Ureter (tissue), 1 donor: ENCODE measurements at regions not wholly inside any gene's neighbourhood (a gene's known extent, or its start where the extent isn't known, plus 50 kb on each side); places are given as distances from the start of the nearest gene placed in this dataset.

Experiments
- DNase-seq: peaks from one replicate; pipeline ENCODE4 v3.0.0-alpha.2; 2020; ENCODE audit warnings: low spot score
- donor health status: DM: yes; HTN: yes; CAD: no.

DNA sequence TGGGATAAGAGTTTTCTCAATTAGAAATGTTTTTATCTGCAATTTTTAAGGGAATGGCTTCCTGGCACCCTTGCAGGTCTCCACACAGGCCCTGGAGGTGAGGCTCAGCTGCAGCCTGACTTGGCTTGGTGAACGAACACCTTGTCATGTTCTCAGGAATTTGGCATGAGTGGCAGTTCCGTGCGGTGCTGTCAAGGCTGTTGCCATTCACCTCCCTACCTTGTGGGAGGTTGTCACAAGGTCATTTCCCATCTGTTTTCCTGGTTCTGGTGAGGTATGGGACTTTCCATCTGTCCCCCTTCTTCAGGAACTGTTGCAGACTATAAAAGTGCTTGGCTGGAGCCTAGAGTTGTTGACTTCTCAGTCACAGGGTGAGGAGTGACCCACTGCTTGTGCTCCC lies 82.9 kb downstream of the ELOVL4 start:
- no peak for DNase-seq

GRCh38 chr6:79864001-79864400 lies 83.4 kb downstream of the ELOVL4 start:
- DNase-seq, result no peak

DNA sequence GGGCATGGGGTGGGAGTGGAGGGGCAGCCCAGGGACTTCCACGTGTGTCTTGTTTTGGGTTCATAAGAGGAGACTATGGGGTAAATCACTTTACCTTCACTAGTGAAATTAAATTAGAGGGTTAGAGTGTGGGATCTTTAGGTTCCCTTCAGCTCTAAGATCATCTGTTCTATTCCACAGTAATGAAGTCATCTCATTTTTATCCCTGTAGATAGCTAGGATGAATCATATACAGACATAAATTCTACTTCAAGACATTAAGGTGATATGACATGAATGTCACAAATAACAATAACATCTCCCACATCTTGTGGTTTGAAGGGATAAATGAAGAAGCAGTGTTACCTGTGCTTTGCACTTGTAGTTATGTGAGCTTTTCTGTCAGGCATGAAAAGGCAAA lies 83.8 kb downstream of the ELOVL4 start:
- DNase-seq, result no peak

DNA sequence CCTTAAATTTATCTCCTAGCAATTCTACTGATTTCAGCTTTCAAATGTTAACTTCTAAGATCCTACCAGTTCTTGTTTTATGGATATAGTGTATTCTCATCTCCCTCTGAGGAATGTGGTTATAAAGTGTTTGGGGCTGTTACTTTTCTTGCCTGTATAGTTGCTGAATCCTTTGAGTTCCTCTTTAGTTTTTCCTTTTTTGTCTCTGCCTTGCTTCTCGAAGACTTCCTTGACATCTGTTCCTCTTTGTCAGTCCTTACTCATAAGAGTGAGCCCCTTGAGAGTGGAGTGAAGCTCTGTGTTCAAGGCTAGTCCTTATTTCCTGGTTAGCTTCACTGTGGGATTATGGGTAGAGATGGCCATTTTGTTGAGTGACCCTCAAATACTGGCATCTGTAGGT lies 84.6 kb downstream of the ELOVL4 start:
- no peak for DNase-seq

DNA sequence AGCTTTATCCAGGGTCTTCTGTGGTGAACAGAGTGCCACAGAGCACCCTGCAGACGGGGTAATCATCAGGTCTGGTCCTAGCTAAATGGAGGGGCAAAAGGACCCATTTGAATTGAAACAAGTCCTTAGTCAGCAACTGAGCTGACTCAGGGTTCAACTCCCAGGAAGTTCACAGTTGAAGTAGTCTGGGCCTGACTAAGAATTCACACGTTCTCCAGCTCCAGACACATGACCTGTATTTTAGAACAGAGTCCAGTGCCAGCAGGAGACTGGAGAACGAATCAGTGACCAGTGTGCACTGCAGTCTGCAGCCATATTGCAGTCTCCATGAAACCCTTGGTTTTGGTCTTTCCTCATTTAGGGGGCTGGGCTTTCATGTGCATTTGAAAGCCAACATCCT lies 85.2 kb downstream of the ELOVL4 start:
- no peak for DNase-seq

DNA sequence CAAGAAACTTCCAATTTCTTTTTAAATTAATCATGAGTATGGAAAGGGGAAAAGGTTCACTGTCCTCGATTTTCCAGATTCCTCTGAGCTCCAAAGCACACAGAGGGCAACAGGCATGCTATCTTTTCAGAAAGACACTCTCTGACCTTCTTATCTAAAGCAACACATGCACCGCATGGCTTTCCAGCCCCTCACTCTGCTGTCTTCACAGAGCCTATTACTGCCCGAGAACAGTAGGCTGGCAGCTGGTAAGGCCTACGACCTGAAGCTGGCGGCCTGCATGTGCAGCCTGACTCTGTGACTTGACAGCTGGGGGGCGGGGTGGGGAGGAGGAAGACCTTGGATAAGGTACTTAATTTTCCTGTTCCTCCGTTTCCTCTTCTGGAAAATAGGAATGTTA lies 86.3 kb downstream of the ELOVL4 start:
- DNase-seq, result no peak

- DNase-seq, result no peak
These were observed 99.9 kb downstream of the ELOVL4 start for GRCh38 chr6:79847426-79847825.

- DNase-seq, result no peak
These were observed 104.8 kb downstream of the ELOVL4 start for GRCh38 chr6:79842376-79843040.

DNA sequence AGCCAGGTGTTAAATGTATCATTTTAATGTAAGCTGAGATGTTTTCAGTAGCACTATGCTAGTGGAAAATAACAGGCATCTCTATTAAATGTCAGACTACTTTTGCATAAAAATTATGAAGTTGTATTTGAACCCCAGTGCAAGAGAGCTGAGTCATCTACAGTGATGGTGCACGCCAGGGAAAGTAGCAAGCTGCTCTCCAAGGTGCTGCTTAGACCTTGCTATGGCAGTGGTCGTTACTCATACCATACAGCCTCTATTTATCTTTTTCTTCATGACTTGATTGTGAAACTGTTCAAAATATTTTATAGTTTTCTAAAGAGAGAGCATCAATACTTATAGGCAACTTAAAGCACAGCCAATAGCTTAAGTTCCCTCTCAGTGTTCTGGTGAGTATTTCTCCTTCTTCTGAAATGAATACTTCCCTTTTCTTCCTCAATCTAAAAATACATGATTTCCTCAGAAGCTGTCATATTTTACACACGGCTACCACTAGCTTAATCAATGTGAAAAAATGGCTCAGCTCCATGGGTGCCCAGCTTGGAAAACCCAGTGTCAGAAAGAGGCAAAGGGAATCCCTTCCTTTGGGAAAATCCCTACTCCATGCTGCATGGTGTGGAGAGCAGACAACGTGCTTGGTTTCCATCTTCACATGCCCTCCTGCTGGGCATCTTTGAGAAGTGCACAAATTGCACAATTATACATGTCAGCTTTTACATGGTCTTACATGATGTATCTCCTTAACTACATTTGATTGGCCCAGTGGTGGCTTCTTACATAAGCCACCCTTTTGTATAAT lies 105.6 kb downstream of the ELOVL4 start:
- DNase-seq, result no peak

DNA sequence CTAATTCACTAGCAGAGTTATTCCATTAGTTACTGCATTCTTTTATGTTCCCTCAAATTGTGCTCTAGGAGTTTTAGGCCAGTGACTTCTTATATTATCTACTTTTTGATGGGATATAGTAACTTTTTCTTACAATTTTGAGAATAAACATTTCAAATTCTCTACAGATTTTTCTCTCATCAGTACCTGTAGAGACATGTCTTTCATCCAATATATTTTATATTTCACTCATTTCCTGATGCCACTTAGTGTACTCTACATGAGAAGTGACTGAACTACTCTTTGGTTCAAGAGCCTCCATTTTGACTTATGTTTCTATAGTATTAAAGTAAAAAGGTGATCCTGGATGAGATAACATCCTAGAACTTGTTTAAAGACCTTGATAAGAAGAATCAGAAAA lies 108.5 kb downstream of the ELOVL4 start:
- no peak for DNase-seq

DNA sequence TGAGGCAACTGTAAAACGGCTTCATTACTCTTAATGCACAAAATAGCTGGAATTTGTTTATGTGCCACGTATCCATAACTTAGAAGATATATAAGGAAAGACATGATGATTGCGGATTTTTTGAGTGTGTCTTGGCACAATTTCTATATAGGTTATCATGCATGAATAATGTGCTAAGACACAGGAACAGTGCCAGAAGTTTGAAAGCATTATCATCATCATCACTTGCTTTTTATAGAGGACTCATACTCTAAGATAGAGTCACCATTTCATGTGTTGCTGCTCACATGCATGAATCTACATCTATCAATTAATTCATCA lies 113.4 kb downstream of the ELOVL4 start:
- no peak for DNase-seq

DNA sequence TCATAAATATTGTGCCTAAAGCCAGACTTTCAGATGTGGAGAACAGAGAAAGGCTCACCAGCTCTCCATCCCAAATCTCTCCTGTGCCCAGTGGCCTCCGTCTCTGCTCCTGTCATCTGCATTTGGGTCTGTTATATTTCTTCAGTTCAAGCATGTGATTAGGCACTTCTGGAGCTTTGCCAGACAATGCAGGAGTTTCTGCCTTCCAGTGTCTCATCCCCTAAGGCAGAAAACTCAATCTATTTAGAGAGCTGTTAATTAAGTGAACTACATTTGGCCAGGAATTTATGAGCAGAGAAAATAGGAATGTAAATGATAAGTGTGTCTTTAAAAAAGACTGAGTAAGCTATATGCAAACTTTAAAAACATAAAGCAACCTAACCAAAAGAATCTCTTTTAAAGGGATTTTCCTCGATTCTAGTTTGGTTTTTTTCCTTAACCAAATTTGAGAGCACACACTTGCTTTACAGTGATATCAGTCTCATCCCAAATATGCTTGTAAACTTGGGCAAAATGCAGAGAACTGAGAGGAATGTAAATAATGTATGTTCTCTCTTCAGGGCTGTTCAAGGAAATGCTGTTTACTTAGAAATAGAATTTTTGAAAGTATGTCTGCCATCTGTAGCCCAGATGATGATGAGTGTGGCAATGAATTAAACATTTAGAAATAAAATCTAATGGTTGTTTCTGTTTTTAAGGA lies 113.9 kb downstream of the ELOVL4 start:
- DNase-seq, result no peak

GRCh38 chr6:79832723-79833122 lies 114.6 kb downstream of the ELOVL4 start:
- no peak for DNase-seq

DNA sequence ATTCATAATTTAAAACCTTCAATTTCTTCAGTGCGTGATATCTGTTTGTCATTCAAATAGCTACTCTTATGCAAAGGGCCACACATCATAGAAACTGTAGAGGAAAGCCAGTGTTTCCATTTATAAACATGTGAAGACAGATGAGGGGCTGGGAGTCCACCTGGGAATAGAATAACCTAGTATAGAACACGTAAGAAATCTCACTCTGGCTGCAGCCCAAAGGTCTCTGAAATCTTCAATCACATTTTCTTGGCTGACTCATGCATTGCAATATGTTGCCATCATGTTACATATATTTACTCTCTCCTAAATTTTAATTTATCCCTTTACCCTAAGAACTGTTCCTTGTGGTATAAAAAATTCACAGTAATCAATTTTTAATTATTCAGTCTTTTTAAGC lies 123.2 kb downstream of the ELOVL4 start:
- DNase-seq, result no peak

GRCh38 chr6:79821859-79822258 lies 125.5 kb downstream of the ELOVL4 start:
- DNase-seq, result no peak

DNA sequence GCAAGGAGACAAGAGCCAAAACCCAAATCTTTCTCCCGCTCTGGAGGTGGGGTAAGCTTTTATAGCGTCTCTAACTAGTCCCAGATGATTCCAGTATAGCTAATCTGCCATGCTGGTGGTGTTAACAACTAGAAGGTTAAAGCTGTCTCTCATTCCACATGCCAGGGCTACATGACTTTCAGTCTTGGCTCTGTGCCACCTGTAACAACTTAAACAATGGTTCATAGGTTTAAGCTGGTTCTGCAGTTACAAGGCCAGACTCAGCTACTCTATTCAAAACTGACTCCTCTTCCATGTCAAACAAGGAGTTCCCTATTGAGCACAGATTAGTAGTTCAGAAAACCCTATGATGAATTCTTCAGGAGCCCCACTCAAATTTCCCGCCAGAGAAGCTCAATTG lies 128.9 kb downstream of the ELOVL4 start:
- no peak for DNase-seq

- no peak for DNase-seq
These were observed 132.4 kb downstream of the ELOVL4 start for GRCh38 chr6:79814940-79815339.

- DNase-seq, result peak; percentile 75
These were observed 133.3 kb downstream of the ELOVL4 start for GRCh38 chr6:79813854-79814709.

GRCh38 chr6:79813143-79813850 lies 134.1 kb downstream of the ELOVL4 start:
- DNase-seq, result no peak

GRCh38 chr6:79812195-79812594 lies 135.2 kb downstream of the ELOVL4 start:
- DNase-seq, result no peak

DNA sequence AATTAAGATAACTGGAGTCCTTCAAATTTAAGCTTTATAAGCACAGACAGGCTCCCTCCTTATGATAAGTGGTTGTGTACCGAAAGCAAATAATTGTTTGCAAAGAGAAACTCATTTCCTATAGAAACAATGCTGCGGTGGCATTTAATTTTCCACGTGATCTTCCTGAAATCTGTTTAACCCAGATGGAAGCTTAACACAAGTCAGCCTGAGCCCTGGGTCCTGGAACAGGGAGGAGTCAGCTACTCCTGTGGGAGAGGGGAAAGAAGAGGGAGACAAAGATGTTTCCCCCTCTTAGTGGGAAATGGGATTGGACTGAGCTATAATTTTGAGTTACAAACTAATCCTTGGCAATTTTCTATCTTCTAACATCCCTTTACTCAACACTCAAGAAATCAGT lies 136.5 kb downstream of the ELOVL4 start:
- no peak for DNase-seq
